MV-4-11 (cell line): ENCODE measurements at regions not wholly inside any gene's neighbourhood (a gene's known extent, or its start where the extent isn't known, plus 50 kb on each side); places are given as distances from the start of the nearest gene placed in this dataset.

Experiments used
- DNase-seq: peaks from one replicate; lab custom pipeline; 2025; lab: John Stamatoyannopoulos, UW

DNA sequence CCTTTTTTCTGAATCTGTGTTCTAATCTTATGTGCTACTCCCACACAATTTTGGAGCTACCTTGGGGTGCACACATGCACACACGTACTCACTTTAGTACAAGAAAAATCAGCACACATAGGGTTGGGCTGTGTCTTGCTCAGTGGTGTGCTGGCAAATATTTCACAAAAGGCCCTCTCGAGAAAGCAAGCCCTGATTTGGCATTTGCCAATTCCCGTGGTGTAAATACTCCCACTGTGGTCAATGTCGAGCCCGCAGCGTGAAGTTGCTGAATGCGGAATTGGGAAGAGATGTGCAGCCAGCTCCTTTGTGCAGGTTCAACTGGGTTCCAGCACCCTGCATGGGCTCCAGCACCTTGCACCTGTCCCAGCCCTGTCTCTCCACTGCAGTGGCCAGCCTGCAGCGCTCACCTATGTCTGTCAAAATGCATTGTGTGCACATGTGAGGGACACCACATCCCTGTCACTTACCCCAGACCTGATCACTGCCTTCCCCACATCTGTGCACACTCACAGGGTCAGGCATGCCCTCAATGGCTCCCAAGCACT is 78.4 kb upstream of the WNT4 start:
- DNase-seq = no peak

GRCh38 chr1:22222723-22223122 is 79.8 kb upstream of the WNT4 start:
- DNase-seq = no peak

DNA sequence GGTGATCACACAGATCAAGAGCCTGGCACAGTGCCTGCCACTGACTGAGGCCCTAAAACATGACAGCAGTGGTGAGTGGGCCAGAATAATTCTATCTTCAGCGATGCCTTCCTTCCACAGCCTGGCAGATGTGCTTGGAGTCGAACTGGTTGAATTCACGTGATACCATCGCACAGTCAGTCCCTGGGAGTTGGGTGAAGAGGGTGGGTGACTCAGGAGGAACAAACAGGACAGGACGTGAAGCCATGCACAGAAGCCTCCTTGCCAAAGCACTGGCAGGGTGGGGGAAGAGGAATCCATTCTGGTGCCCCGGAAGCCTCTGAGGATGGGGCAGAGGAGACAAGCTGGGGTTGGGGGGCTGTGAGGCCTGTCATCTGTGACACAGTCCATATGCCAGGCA is 80.3 kb upstream of the WNT4 start:
- DNase-seq = no peak

- no peak for DNase-seq
Observed at GRCh38 chr1:22224091-22224490, 81.2 kb upstream of the WNT4 start.

- no peak for DNase-seq
Observed at GRCh38 chr1:22224631-22225030, 81.7 kb upstream of the WNT4 start.

- no peak for DNase-seq
Observed at GRCh38 chr1:22225858-22226589, 83.1 kb upstream of the WNT4 start.

- no peak for DNase-seq
Observed at GRCh38 chr1:22228074-22228473, 85.2 kb upstream of the WNT4 start.

- DNase-seq = no peak
Observed at GRCh38 chr1:22228505-22228911, 85.6 kb upstream of the WNT4 start.

DNA sequence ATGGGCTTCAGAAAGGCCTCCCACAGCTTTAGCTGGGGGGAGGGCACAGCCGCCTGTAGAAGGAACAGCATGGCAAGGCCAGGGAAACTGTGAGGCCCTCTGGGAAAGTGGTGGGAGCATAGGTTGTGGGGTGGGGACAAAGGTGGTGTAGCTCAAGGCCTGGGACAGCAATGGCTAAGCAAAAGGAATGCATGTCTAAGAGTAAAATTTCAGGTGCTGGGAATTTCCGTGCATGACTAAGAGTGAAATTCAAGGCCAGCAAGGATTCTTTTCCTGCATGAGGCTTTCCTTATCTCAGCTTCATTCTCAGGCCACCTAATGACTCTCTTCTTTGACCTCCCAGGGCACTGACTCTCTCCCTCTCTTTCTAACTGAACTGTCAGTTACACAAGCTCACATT is 86.5 kb upstream of the WNT4 start:
- no peak for DNase-seq

GRCh38 chr1:22231068-22231593 is 88.2 kb upstream of the WNT4 start:
- no peak for DNase-seq

- DNase-seq = no peak
Observed at GRCh38 chr1:22231995-22232690, 89.2 kb upstream of the WNT4 start.

GRCh38 chr1:22233222-22233621 is 90.3 kb upstream of the WNT4 start:
- no peak for DNase-seq

GRCh38 chr1:22234476-22235030 is 91.7 kb upstream of the WNT4 start:
- DNase-seq = no peak

DNA sequence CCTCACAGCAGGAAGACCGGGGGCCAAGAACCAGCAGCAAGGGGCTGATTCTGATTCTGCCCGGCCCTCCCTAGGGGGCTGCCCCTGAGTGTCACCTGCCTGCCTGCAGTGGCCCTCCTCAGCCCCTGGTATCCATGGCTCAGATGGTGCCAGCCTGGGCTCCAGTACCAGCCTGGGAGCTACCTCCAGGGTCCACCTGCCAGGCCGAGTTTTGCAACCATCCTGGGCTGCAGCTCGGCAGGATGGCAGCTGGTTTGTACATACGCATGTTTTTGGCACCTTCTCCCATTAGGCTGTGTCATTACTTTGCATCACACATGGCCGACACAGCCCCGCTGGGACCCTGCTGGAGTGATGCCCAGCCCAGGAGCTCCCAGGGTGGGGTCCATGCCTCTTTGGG is 93.3 kb upstream of the WNT4 start:
- DNase-seq = no peak

- DNase-seq = no peak
Observed at GRCh38 chr1:22236900-22237299, 94.0 kb upstream of the WNT4 start.

DNA sequence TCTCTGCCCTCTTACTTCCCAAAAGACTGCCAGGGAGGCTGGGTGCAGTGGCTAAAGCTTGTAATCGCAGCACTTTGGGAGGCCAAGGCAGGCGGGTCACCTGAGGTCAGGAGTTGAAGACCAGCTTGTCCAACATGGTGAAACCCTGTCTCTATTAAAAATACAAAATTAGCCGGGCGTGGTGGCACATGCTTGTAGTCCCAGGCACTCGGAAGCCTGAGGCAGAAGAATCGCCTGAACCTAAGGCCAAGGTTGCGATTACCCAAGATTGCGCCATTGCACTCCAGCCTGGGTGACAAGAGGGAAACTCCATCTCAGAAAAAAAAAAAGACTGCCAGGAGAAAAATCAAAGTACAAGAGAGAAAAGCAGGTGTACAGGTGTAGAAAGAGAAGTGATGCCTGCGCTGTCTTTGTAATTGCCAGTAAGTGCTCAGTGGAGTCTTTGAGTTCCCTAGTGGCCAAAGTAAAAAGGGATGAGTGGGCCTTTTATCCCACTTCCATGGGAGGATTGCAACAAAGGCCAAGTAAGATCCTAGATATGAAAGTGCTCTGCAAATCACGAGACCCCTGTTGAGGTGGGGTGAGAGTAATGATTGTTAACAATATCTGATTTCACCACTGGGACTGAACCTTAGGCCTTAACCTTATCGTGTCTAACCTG is 94.7 kb upstream of the WNT4 start:
- DNase-seq = no peak

- DNase-seq = no peak
Observed at GRCh38 chr1:22238356-22239224, 95.7 kb upstream of the WNT4 start.

DNA sequence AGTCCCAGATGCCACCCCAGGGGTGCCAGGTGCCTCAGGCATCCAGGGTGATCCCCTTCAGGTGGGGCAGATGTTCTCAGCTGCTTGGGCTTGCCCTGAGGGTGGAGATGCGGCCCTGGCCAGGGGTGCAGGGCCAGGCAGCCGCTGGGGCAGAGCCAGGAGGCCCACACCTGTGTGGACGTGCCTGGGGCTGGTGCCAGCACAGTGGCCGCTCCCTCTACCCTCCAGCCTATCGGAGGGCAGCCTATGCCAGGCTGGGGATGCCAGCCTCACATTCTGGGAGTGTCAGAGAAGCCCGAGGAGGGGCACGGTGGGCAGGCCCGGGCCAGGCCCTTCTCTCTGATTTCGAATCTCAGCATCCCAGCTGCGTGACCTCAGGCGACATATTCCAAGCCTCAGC is 96.5 kb upstream of the WNT4 start:
- no peak for DNase-seq

- no peak for DNase-seq
Observed at GRCh38 chr1:22241250-22241649, 98.4 kb upstream of the WNT4 start.

GRCh38 chr1:22241811-22242210 is 98.9 kb upstream of the WNT4 start:
- DNase-seq = no peak

- DNase-seq = no peak
Observed at GRCh38 chr1:22245100-22245650, 102.3 kb upstream of the WNT4 start.
